GM18951 (cell line): ENCODE measurements at regions not wholly inside any gene's neighbourhood (a gene's known extent, or its start where the extent isn't known, plus 50 kb on each side); places are given as distances from the start of the nearest gene placed in this dataset.

Experiments
- POLR2A ChIP-seq: IDR thresholded peaks from 4 replicates; pipeline ENCODE4 v1.6.1; 2011; ENCODE audit warnings: mild to moderate bottlenecking; ENCODE audit not compliant: insufficient read length, insufficient read depth; ENCODE audit errors: extremely low read depth
- in situ Hi-C: fragments of 300-500 bp; cut with MboI; formaldehyde crosslinking; loops from one replicate; pipeline ENCODE4 v1.12.0; 2022; ENCODE audit warnings: low sequenced_read_pairs, mixed read lengths, inconsistent platforms; ENCODE audit not compliant: unreplicated experiment

GRCh38 chr3:115499666-115500065 is 123.6 kb upstream of the GAP43 start:
- in situ Hi-C loops: no loop called here
- no peak for TF ChIP-seq POLR2A

- in situ Hi-C loops: no loop called here
- no peak for TF ChIP-seq POLR2A
These were observed 122.5 kb upstream of the GAP43 start for GRCh38 chr3:115500795-115501194.

GRCh38 chr3:115502128-115502527 is 121.2 kb upstream of the GAP43 start:
- TF ChIP-seq POLR2A: no peak
- in situ Hi-C loops: no loop called here

- no peak for TF ChIP-seq POLR2A
- in situ Hi-C loops: no loop called here
These were observed 119.9 kb upstream of the GAP43 start for GRCh38 chr3:115503394-115503793.

GRCh38 chr3:115508562-115508961 is 114.7 kb upstream of the GAP43 start:
- in situ Hi-C loops: no loop called here
- no peak for TF ChIP-seq POLR2A

GRCh38 chr3:115512565-115513415 is 110.5 kb upstream of the GAP43 start:
- in situ Hi-C loops: no loop called here
- TF ChIP-seq POLR2A: no peak

- TF ChIP-seq POLR2A: no peak
- in situ Hi-C loops: no loop called here
These were observed 109.9 kb upstream of the GAP43 start for GRCh38 chr3:115513416-115513800.

GRCh38 chr3:115517457-115518050 is 105.8 kb upstream of the GAP43 start:
- no peak for TF ChIP-seq POLR2A
- in situ Hi-C loops: no loop called here

GRCh38 chr3:115518100-115518852 is 105.0 kb upstream of the GAP43 start:
- in situ Hi-C loops: no loop called here
- no peak for TF ChIP-seq POLR2A

- in situ Hi-C loops: no loop called here
These were observed 103.1 kb upstream of the GAP43 start for GRCh38 chr3:115520241-115520640.

GRCh38 chr3:115520651-115521245 is 102.6 kb upstream of the GAP43 start:
- in situ Hi-C loops: no loop called here
- TF ChIP-seq POLR2A: no peak

More at GRCh38 chr3:115520241-115520640, 103.1 kb upstream of the GAP43 start:
- no peak for TF ChIP-seq POLR2A

- in situ Hi-C loops: no loop called here
- no peak for TF ChIP-seq POLR2A
These were observed 99.9 kb upstream of the GAP43 start for GRCh38 chr3:115523458-115523857.

- in situ Hi-C loops: no loop called here
- TF ChIP-seq POLR2A: no peak
These were observed 98.8 kb upstream of the GAP43 start for GRCh38 chr3:115524549-115524948.
